DOHH2 (cell line): ENCODE measurements at regions not wholly inside any gene's neighbourhood (a gene's known extent, or its start where the extent isn't known, plus 50 kb on each side); places are given as distances from the start of the nearest gene placed in this dataset.
A peak's percentile ranks its signal among the peaks of the same experiment; 100 is the strongest.

ENCODE experiments used
- H3F3A ChIP-seq: fragments of 200-600 bp; sonication (generic), shearing (Covaris generic); 2 replicates; pipeline ENCODE4 v1.6.0; 2016; ENCODE audit warnings: antibody characterized with exemption, mild to moderate bottlenecking; ENCODE audit not compliant: control insufficient read depth, insufficient read depth
- H3K27ac ChIP-seq: fragments of 200-600 bp; sonication (generic); 2 replicates; pipeline ENCODE4 v1.5.1; 2014; ENCODE audit warnings: low read depth, mild to moderate bottlenecking, low read length, moderate library complexity
- H3K27me3 ChIP-seq: fragments of 200-600 bp; sonication (generic); 2 replicates; pipeline ENCODE4 v1.6.1; 2014; ENCODE audit warnings: mild to moderate bottlenecking, low read length, mixed read lengths; ENCODE audit not compliant: control insufficient read depth
- H3K36me3 ChIP-seq: fragments of 200-600 bp; sonication (generic); 2 replicates; pipeline ENCODE4 v1.6.1; 2014; ENCODE audit warnings: mild to moderate bottlenecking, low read length, moderate library complexity, mixed read lengths; ENCODE audit not compliant: control insufficient read depth
- H3K4me1 ChIP-seq: fragments of 200-600 bp; sonication (generic); 2 replicates; pipeline ENCODE4 v1.6.1; 2014; ENCODE audit warnings: mild to moderate bottlenecking, low read length, mixed read lengths; ENCODE audit not compliant: control insufficient read depth
- H3K4me2 ChIP-seq: fragments of 200-600 bp; sonication (generic); 2 replicates; pipeline ENCODE4 v1.6.0; 2014; ENCODE audit warnings: mild to moderate bottlenecking, low read length, moderate library complexity
- H3K4me3 ChIP-seq: fragments of 200-600 bp; sonication (generic); 2 replicates; pipeline ENCODE4 v1.5.1; 2014; ENCODE audit warnings: mild to moderate bottlenecking, low read length, mixed read lengths
- H3K79me2 ChIP-seq: fragments of 200-600 bp; sonication (generic); 2 replicates; pipeline ENCODE4 v1.6.1; 2014; ENCODE audit warnings: mild to moderate bottlenecking, low read length, mixed read lengths; ENCODE audit not compliant: control insufficient read depth
- H3K9me2 ChIP-seq: fragments of 200-600 bp; sonication (generic); replicated peaks from 2 replicates; pipeline ENCODE4 v1.6.1; 2014; ENCODE audit warnings: mild to moderate bottlenecking, low read length, mixed read lengths; ENCODE audit not compliant: control insufficient read depth
- H3K9me3 ChIP-seq: fragments of 200-600 bp; sonication (generic); 2 replicates; pipeline ENCODE4 v1.6.1; 2014; ENCODE audit warnings: antibody characterized with exemption, low read length, mixed read lengths; ENCODE audit not compliant: control insufficient read depth, insufficient read depth
- H4K20me1 ChIP-seq: fragments of 200-600 bp; sonication (generic); 2 replicates; pipeline ENCODE4 v1.6.0; 2014; ENCODE audit warnings: low read depth, mild to moderate bottlenecking, antibody characterized with exemption, low read length, moderate library complexity; ENCODE audit not compliant: control insufficient read depth, insufficient read depth
- CTCF ChIP-seq: fragments of 200-600 bp; sonication (generic); IDR thresholded peaks from one replicate; pipeline ENCODE4 v1.5.1; 2014; ENCODE audit warnings: antibody characterized with exemption, mild to moderate bottlenecking, low read depth, low read length; ENCODE audit not compliant: poor library complexity, severe bottlenecking
- EZH2phosphoT487 ChIP-seq: fragments of 200-600 bp; sonication (generic); IDR thresholded peaks from 2 replicates; pipeline ENCODE4 v1.6.1; 2017; ENCODE audit warnings: borderline replicate concordance, mild to moderate bottlenecking, antibody characterized with exemption, low read length, moderate library complexity, mixed read lengths

- H4K20me1 ChIP-seq, result no peaks in the 10 kb centered on the region
- no peak overlapping the region for H3K27ac ChIP-seq
- no peaks in the 10 kb centered on the region for H3K27me3 ChIP-seq
- no peak overlapping the region for H3K4me2 ChIP-seq
- H3K79me2 ChIP-seq, result no peaks in the 10 kb centered on the region
- H3K9me3 ChIP-seq, result no peaks in the 10 kb centered on the region; the same call in 1 of the 2 replicates
- H3K4me1 ChIP-seq, result no peaks in the 10 kb centered on the region
- H3K4me3 ChIP-seq, result no peak overlapping the region
- no peaks in the 10 kb centered on the region for H3F3A ChIP-seq
- TF ChIP-seq CTCF (peak; percentile 19), EZH2phosphoT487 (no peak)
- no peaks in the 10 kb centered on the region for H3K9me2 ChIP-seq
- no peaks in the 10 kb centered on the region for H3K36me3 ChIP-seq
These were observed 430.8 kb downstream of the PLPP3 start for GRCh38 chr1:56148326-56149193.

GRCh38 chr1:56147459-56147858 lies 431.9 kb downstream of the PLPP3 start:
- H3K27me3 ChIP-seq, result no peaks in the 10 kb centered on the region
- no peaks in the 10 kb centered on the region for H4K20me1 ChIP-seq
- no peak overlapping the region for H3K4me2 ChIP-seq
- no peak overlapping the region for H3K27ac ChIP-seq
- no peaks in the 10 kb centered on the region for H3F3A ChIP-seq
- TF ChIP-seq CTCF (no peak), EZH2phosphoT487 (no peak)
- no peaks in the 10 kb centered on the region for H3K36me3 ChIP-seq
- H3K9me2 ChIP-seq, result no peaks in the 10 kb centered on the region
- H3K4me1 ChIP-seq, result no peaks in the 10 kb centered on the region
- H3K9me3 ChIP-seq, result no peaks in the 10 kb centered on the region; the same call in 1 of the 2 replicates
- no peak overlapping the region for H3K4me3 ChIP-seq
- H3K79me2 ChIP-seq, result no peaks in the 10 kb centered on the region

- H3K27me3 ChIP-seq, result no peaks in the 10 kb centered on the region
- no peaks in the 10 kb centered on the region for H3K79me2 ChIP-seq
- no peaks in the 10 kb centered on the region for H3K9me2 ChIP-seq
- H4K20me1 ChIP-seq, result no peaks in the 10 kb centered on the region
- H3K36me3 ChIP-seq, result no peaks in the 10 kb centered on the region
- no peaks in the 10 kb centered on the region; the same call in 1 of the 2 replicates for H3K9me3 ChIP-seq
- no peak overlapping the region for H3K4me2 ChIP-seq
- H3F3A ChIP-seq, result no peaks in the 10 kb centered on the region
- no peak overlapping the region for H3K4me3 ChIP-seq
- no peak for TF ChIP-seq EZH2phosphoT487
- TF ChIP-seq CTCF, result no peak
- H3K27ac ChIP-seq, result no peak overlapping the region
- H3K4me1 ChIP-seq, result no peaks in the 10 kb centered on the region
These were observed 432.3 kb downstream of the PLPP3 start for GRCh38 chr1:56147034-56147433.
